IPS-18a (cell line): ENCODE measurements at regions not wholly inside any gene's neighbourhood (a gene's known extent, or its start where the extent isn't known, plus 50 kb on each side); places are given as distances from the start of the nearest gene placed in this dataset.
"Not testable (repeated sequence)": the region's sequence is repeated elsewhere in the genome, so short reads cannot be mapped to it uniquely, and the experiment has no call there.

Experiments used
- H3K27ac ChIP-seq: one replicate; pipeline ENCODE4 v1.5.1; 2013; ENCODE audit warnings: low read length
- H3K27me3 ChIP-seq: one replicate; pipeline ENCODE4 v1.6.1; 2013; ENCODE audit warnings: mild to moderate bottlenecking, low read length; ENCODE audit not compliant: control insufficient read depth, insufficient read depth
- H3K36me3 ChIP-seq: one replicate; pipeline ENCODE4 v1.6.1; 2013; ENCODE audit warnings: low read depth, low read length; ENCODE audit not compliant: control insufficient read depth
- H3K4me1 ChIP-seq: one replicate; pipeline ENCODE4 v1.6.1; 2013; ENCODE audit warnings: low read depth, low read length; ENCODE audit not compliant: control insufficient read depth
- H3K4me3 ChIP-seq: one replicate; pipeline ENCODE4 v1.5.1; 2013; ENCODE audit warnings: low read length
- H3K9ac ChIP-seq: one replicate; pipeline ENCODE4 v1.6.1; 2013; ENCODE audit warnings: mild to moderate bottlenecking, low read length, moderate library complexity
- H3K9me3 ChIP-seq: one replicate; pipeline ENCODE4 v1.6.1; 2013; ENCODE audit warnings: low read depth, low read length; ENCODE audit not compliant: control insufficient read depth

GRCh38 chr1:223949944-223950343, 104.2 kb upstream of the TP53BP2 start:
- H3K27ac ChIP-seq, H3K9me3 ChIP-seq, H3K27me3 ChIP-seq, H3K36me3 ChIP-seq, H3K4me1 ChIP-seq, H3K4me3 ChIP-seq, H3K9ac ChIP-seq: not testable (repeated sequence)

- not testable (repeated sequence) for H3K4me1 ChIP-seq, H3K9ac ChIP-seq, H3K27me3 ChIP-seq, H3K4me3 ChIP-seq, H3K27ac ChIP-seq, H3K36me3 ChIP-seq, H3K9me3 ChIP-seq
These were observed 102.3 kb upstream of the TP53BP2 start for GRCh38 chr1:223948041-223948440.

GRCh38 chr1:223936592-223936991, 90.8 kb upstream of the TP53BP2 start:
- not testable (repeated sequence) for H3K9me3 ChIP-seq, H3K4me3 ChIP-seq, H3K9ac ChIP-seq, H3K36me3 ChIP-seq, H3K27ac ChIP-seq, H3K27me3 ChIP-seq, H3K4me1 ChIP-seq

- not testable (repeated sequence) for H3K9me3 ChIP-seq, H3K27me3 ChIP-seq, H3K36me3 ChIP-seq, H3K27ac ChIP-seq, H3K4me1 ChIP-seq, H3K9ac ChIP-seq, H3K4me3 ChIP-seq
These were observed 85.7 kb upstream of the TP53BP2 start for GRCh38 chr1:223931476-223931875.

- not testable (repeated sequence) for H3K27me3 ChIP-seq, H3K36me3 ChIP-seq, H3K27ac ChIP-seq, H3K4me3 ChIP-seq, H3K4me1 ChIP-seq, H3K9me3 ChIP-seq, H3K9ac ChIP-seq
These were observed 75.1 kb upstream of the TP53BP2 start for GRCh38 chr1:223920805-223921204.

- not testable (repeated sequence) for H3K4me3 ChIP-seq, H3K27ac ChIP-seq, H3K9me3 ChIP-seq, H3K27me3 ChIP-seq, H3K9ac ChIP-seq, H3K4me1 ChIP-seq, H3K36me3 ChIP-seq
These were observed 69.7 kb upstream of the TP53BP2 start for GRCh38 chr1:223915476-223915875.

- not testable (repeated sequence) for H3K27ac ChIP-seq, H3K36me3 ChIP-seq, H3K27me3 ChIP-seq, H3K9me3 ChIP-seq, H3K4me1 ChIP-seq, H3K9ac ChIP-seq, H3K4me3 ChIP-seq
These were observed 68.0 kb upstream of the TP53BP2 start for GRCh38 chr1:223913715-223914114.

- H3K9ac ChIP-seq, H3K36me3 ChIP-seq, H3K4me1 ChIP-seq, H3K27ac ChIP-seq, H3K4me3 ChIP-seq, H3K27me3 ChIP-seq, H3K9me3 ChIP-seq: not testable (repeated sequence)
These were observed 62.3 kb upstream of the TP53BP2 start for GRCh38 chr1:223907943-223908587.

GRCh38 chr1:223903221-223903620, 57.5 kb upstream of the TP53BP2 start:
- not testable (repeated sequence) for H3K4me1 ChIP-seq, H3K27me3 ChIP-seq, H3K9me3 ChIP-seq, H3K4me3 ChIP-seq, H3K9ac ChIP-seq, H3K27ac ChIP-seq, H3K36me3 ChIP-seq

GRCh38 chr1:223899775-223900174, 54.0 kb upstream of the TP53BP2 start:
- not testable (repeated sequence) for H3K9ac ChIP-seq

GRCh38 chr1:223897097-223897496, 51.4 kb upstream of the TP53BP2 start:
- not testable (repeated sequence) for H3K36me3 ChIP-seq, H3K4me3 ChIP-seq, H3K27me3 ChIP-seq, H3K9ac ChIP-seq, H3K9me3 ChIP-seq, H3K4me1 ChIP-seq, H3K27ac ChIP-seq

More at GRCh38 chr1:223899775-223900174, 54.0 kb upstream of the TP53BP2 start:
- H3K4me3 ChIP-seq, H3K27me3 ChIP-seq, H3K27ac ChIP-seq, H3K36me3 ChIP-seq, H3K4me1 ChIP-seq, H3K9me3 ChIP-seq: not testable (repeated sequence)

- H3K9me3 ChIP-seq, H3K27me3 ChIP-seq, H3K36me3 ChIP-seq, H3K9ac ChIP-seq, H3K4me3 ChIP-seq, H3K27ac ChIP-seq, H3K4me1 ChIP-seq: not testable (repeated sequence)
These were observed 50.2 kb upstream of the TP53BP2 start for GRCh38 chr1:223895950-223896349.
